PC-9 (cell line): ENCODE measurements at regions not wholly inside any gene's neighbourhood (a gene's known extent, or its start where the extent isn't known, plus 50 kb on each side); places are given as distances from the start of the nearest gene placed in this dataset.

Experiments used
- BruUV-seq: library from RNA; stranded (reverse); fragments of 400-500 nt; replicated peaks from 2 replicates; lab custom pipeline; 2021; lab: Mats Ljungman, UMichigan
- CTCF ChIA-PET: fragments of 300-600 bp; sonication (Branson Sonifier 250); formaldehyde crosslinking; loops from one replicate; lab custom pipeline; 2022; ENCODE audit warnings: antibody characterized with exemption; lab: Charles Lee
- POLR2A ChIA-PET: fragments of 300-600 bp; sonication (Branson Sonifier 250); formaldehyde crosslinking; loops from one replicate; lab custom pipeline; 2022; ENCODE audit warnings: antibody characterized with exemption; ENCODE audit not compliant: unreplicated experiment; lab: Charles Lee
- DNase-seq, 2 experiments: peaks; one replicate each; pipeline versions ENCODE4 v3.0.0 to v3.0.0-alpha.2; 2015 to 2022; ENCODE audit warnings: mixed read lengths in 1 of 2
- H2AFZ ChIP-seq: fragments of 200-600 bp; sonication (generic); 2 replicates; pipeline ENCODE4 v1.8.1; 2017; ENCODE audit warnings: antibody characterized with exemption
- H3F3A ChIP-seq: fragments of 200-600 bp; sonication (generic); 2 replicates; pipeline ENCODE4 v1.8.1; 2017; ENCODE audit warnings: antibody characterized with exemption, mild to moderate bottlenecking, low read depth; ENCODE audit not compliant: insufficient read depth
- H3K27ac ChIP-seq: fragments of 200-600 bp; sonication (generic); 2 replicates; pipeline ENCODE4 v1.6.1; 2016; ENCODE audit warnings: mixed run types
- H3K27me3 ChIP-seq: fragments of 200-600 bp; sonication (generic); 2 replicates; pipeline ENCODE4 v1.6.1; 2016; ENCODE audit warnings: low read depth, mixed run types; ENCODE audit not compliant: insufficient read depth
- H3K36me3 ChIP-seq: fragments of 200-600 bp; sonication (generic); 2 replicates; pipeline ENCODE4 v1.6.1; 2016; ENCODE audit warnings: low read depth, mixed run types
- H3K4me1 ChIP-seq: fragments of 200-600 bp; sonication (generic); replicated peaks from 2 replicates; pipeline ENCODE4 v1.6.1; 2016; ENCODE audit warnings: mixed run types; ENCODE audit not compliant: insufficient read depth
- H3K4me2 ChIP-seq: fragments of 200-600 bp; sonication (generic); 2 replicates; pipeline ENCODE4 v1.6.1; 2017; ENCODE audit warnings: mixed run types
- H3K4me3 ChIP-seq: fragments of 200-600 bp; sonication (generic); 2 replicates; pipeline ENCODE4 v1.6.1; 2016; ENCODE audit warnings: mixed run types
- H3K79me2 ChIP-seq: fragments of 200-600 bp; sonication (generic); 2 replicates; pipeline ENCODE4 v1.6.1; 2017; ENCODE audit warnings: low read depth, mixed run types
- H3K9me2 ChIP-seq: fragments of 200-600 bp; sonication (generic); 2 replicates; pipeline ENCODE4 v1.8.1; 2017; ENCODE audit warnings: mild to moderate bottlenecking; ENCODE audit not compliant: insufficient read depth
- H3K9me3 ChIP-seq: fragments of 200-600 bp; sonication (generic); 2 replicates; pipeline ENCODE4 v1.8.1; 2016; ENCODE audit warnings: low read depth; ENCODE audit not compliant: insufficient read depth
- H4K20me1 ChIP-seq: fragments of 200-600 bp; sonication (generic); 2 replicates; pipeline ENCODE4 v1.8.1; 2017; ENCODE audit not compliant: insufficient read depth
- CTCF ChIP-seq: fragments of 200-600 bp; sonication (generic); conservative IDR thresholded peaks from 2 replicates; pipeline ENCODE4 v1.6.1; 2017; ENCODE audit warnings: mixed run types, antibody characterized with exemption, mild to moderate bottlenecking, moderate library complexity
- EZH2 ChIP-seq: fragments of 200-600 bp; sonication (generic); IDR thresholded peaks from 2 replicates; pipeline ENCODE4 v1.8.0; 2017; ENCODE audit warnings: antibody characterized with exemption, low read depth
- intact Hi-C: fragments of 100-400 bp; cut with micrococcal nuclease; formaldehyde crosslinking; loops from one replicate; pipeline ENCODE4 v1.10.0; 2022; ENCODE audit not compliant: unreplicated experiment

GRCh38 chr4:62301500-62301899 lies 1101.4 kb downstream of the ADGRL3 start:
- no TSS peak for BruUV-seq
- no peaks in the 10 kb centered on the region for H3K4me1 ChIP-seq
- no peaks in the 10 kb centered on the region for H3K79me2 ChIP-seq
- H3K27me3 ChIP-seq: no peaks in the 10 kb centered on the region
- intact Hi-C loops: no loop called here
- no peaks in the 10 kb centered on the region for H3K9me2 ChIP-seq
- H4K20me1 ChIP-seq: no peaks in the 10 kb centered on the region
- H3K4me3 ChIP-seq: no peak overlapping the region
- H3K9me3 ChIP-seq: no peaks in the 10 kb centered on the region
- no peak overlapping the region for H3K27ac ChIP-seq
- ChIA-PET POLR2A (no interaction called here), CTCF (no interaction called here)
- H3K4me2 ChIP-seq: no peak overlapping the region
- TF ChIP-seq CTCF (no peak), EZH2 (no peak)
- H2AFZ ChIP-seq: no peak overlapping the region
- no peaks in the 10 kb centered on the region for H3K36me3 ChIP-seq
- no peak for DNase-seq
- H3F3A ChIP-seq: no peaks in the 10 kb centered on the region

- H3F3A ChIP-seq: no peaks in the 10 kb centered on the region
- H3K27me3 ChIP-seq: no peaks in the 10 kb centered on the region
- H3K27ac ChIP-seq: no peak overlapping the region
- no peak overlapping the region for H2AFZ ChIP-seq
- BruUV-seq: no TSS peak
- H4K20me1 ChIP-seq: no peaks in the 10 kb centered on the region
- no peaks in the 10 kb centered on the region for H3K79me2 ChIP-seq
- DNase-seq: no peak
- no peaks in the 10 kb centered on the region for H3K4me1 ChIP-seq
- no peaks in the 10 kb centered on the region for H3K36me3 ChIP-seq
- intact Hi-C loops: no loop called here
- no peaks in the 10 kb centered on the region for H3K9me2 ChIP-seq
- H3K4me2 ChIP-seq: no peak overlapping the region
- no peaks in the 10 kb centered on the region for H3K9me3 ChIP-seq
- no peak overlapping the region for H3K4me3 ChIP-seq
- TF ChIP-seq CTCF (no peak), EZH2 (no peak)
- CTCF ChIA-PET: no interaction called here
- POLR2A ChIA-PET: no interaction called here
Observed at GRCh38 chr4:62293551-62293950, 1093.4 kb downstream of the ADGRL3 start.

GRCh38 chr4:62292911-62293310 lies 1092.8 kb downstream of the ADGRL3 start:
- ChIA-PET CTCF (no interaction called here), POLR2A (no interaction called here)
- no peak overlapping the region for H3K4me2 ChIP-seq
- no peak overlapping the region for H2AFZ ChIP-seq
- no peaks in the 10 kb centered on the region for H4K20me1 ChIP-seq
- H3K79me2 ChIP-seq: no peaks in the 10 kb centered on the region
- no peaks in the 10 kb centered on the region for H3K36me3 ChIP-seq
- TF ChIP-seq CTCF: no peak
- no peak for TF ChIP-seq EZH2
- H3K9me3 ChIP-seq: no peaks in the 10 kb centered on the region
- no peaks in the 10 kb centered on the region for H3K9me2 ChIP-seq
- no peak overlapping the region for H3K27ac ChIP-seq
- no peaks in the 10 kb centered on the region for H3K4me1 ChIP-seq
- no peak overlapping the region for H3K4me3 ChIP-seq
- H3K27me3 ChIP-seq: no peaks in the 10 kb centered on the region
- DNase-seq: no peak
- no TSS peak for BruUV-seq
- no peaks in the 10 kb centered on the region for H3F3A ChIP-seq
- intact Hi-C loops: no loop called here
